SH-SY5Y (cell line): ENCODE measurements at regions not wholly inside any gene's neighbourhood (a gene's known extent, or its start where the extent isn't known, plus 50 kb on each side); places are given as distances from the start of the nearest gene placed in this dataset.

ENCODE experiments used
- GATA2 ChIP-seq: IDR thresholded peaks from 2 replicates; pipeline ENCODE4 v1.6.1; 2011; ENCODE audit warnings: mild to moderate bottlenecking, low read depth, low read length
- GATA3 ChIP-seq: IDR thresholded peaks from 2 replicates; pipeline ENCODE4 v1.6.1; 2011; ENCODE audit warnings: low read depth, mild to moderate bottlenecking, low read length, moderate library complexity

- TF ChIP-seq GATA3, result no peak
- TF ChIP-seq GATA2, result no peak
Observed at GRCh38 chr19:31675193-31675913, 326.1 kb upstream of the TSHZ3 start.
